K562 (cell line): ENCODE measurements at regions not wholly inside any gene's neighbourhood (a gene's known extent, or its start where the extent isn't known, plus 50 kb on each side); places are given as distances from the start of the nearest gene placed in this dataset.

Source experiments
- ATAC-seq: fragments of 200-7000 bp; cut with Tn5 transposase; 3 replicates; pipeline ENCODE4 v1.9.1; 2020; ENCODE audit warnings: moderate library complexity
- BruUV-seq: library from RNA; stranded (reverse); fragments of 400-500 nt; replicated peaks from 2 replicates; lab custom pipeline; 2021; lab: Mats Ljungman, UMichigan
- CTCF ChIA-PET: fragments of 300-600 bp; formaldehyde crosslinking; extraction: SDS; loops from one replicate; lab custom pipeline; 2021; ENCODE audit warnings: low intra/inter-chr PET ratio; lab: Yijun Ruan, JAX
- POLR2A ChIA-PET: fragments of 300-600, 350-650 bp; sonication (Branson Sonifier 250); formaldehyde crosslinking; extraction: SDS; loops from one replicate; lab custom pipeline; 2021; ENCODE audit warnings: antibody characterized with exemption, inconsistent platforms; lab: Yijun Ruan, JAX
- DNase-seq, 4 experiments: peaks; one replicate each; pipeline versions ENCODE4 v3.0.0 to v3.0.0-alpha.2; 2011 to 2018; ENCODE audit warnings: low spot score in 3 of 4, mixed read lengths in 3 of 4; ENCODE audit errors: extremely low read depth in 1 of 4
- FAIRE-seq: peaks from 2 replicates; lab custom pipeline; 2011; peaks lifted over from hg19 to GRCh38; lab: Jason Lieb, UNC
- H2AFZ ChIP-seq: 2 replicates; pipeline ENCODE4 v1.6.0; 2011; ENCODE audit warnings: low read depth, low read length, control low read depth, inconsistent platforms
- H3K27ac ChIP-seq: fragments of 200-600 bp; 3 replicates; pipeline ENCODE4 v1.8.0; 2011; ENCODE audit warnings: low read depth, mild to moderate bottlenecking, control low read depth, inconsistent platforms, low read length, moderate library complexity, mixed read lengths; ENCODE audit errors: extremely low read depth
- H3K27me3 ChIP-seq, 2 experiments: fragments of 300-600 bp in 1 of 2; 2 replicates in 1 of 2; 3 replicates in 1 of 2; pipeline versions ENCODE4 v1.6.0 to v1.8.0; 2011; ENCODE audit warnings: inconsistent platforms in 2 of 2, low read length in 2 of 2, mild to moderate bottlenecking in 1 of 2, mixed read lengths in 1 of 2, moderate library complexity in 1 of 2; ENCODE audit not compliant: control insufficient read depth in 2 of 2, insufficient read depth in 2 of 2
- H3K36me3 ChIP-seq: fragments of 300-600 bp; 3 replicates; pipeline ENCODE4 v1.8.0; 2011; ENCODE audit warnings: mild to moderate bottlenecking, low read length, inconsistent platforms; ENCODE audit not compliant: control insufficient read depth, insufficient read depth
- H3K4me1 ChIP-seq, 2 experiments: fragments of 200-600 bp in 1 of 2; replicated peaks in 1 of 2; 2 replicates in 1 of 2; 3 replicates in 1 of 2; pipeline versions ENCODE4 v1.5.1 to v1.8.0; 2011; ENCODE audit warnings: inconsistent platforms in 2 of 2, low read length in 2 of 2, mild to moderate bottlenecking in 1 of 2, mixed read lengths in 1 of 2, moderate library complexity in 1 of 2; ENCODE audit not compliant: control insufficient read depth in 2 of 2, insufficient read depth in 2 of 2
- H3K4me2 ChIP-seq: 2 replicates; pipeline ENCODE4 v1.6.1; 2011; ENCODE audit warnings: low read length, control low read depth, inconsistent platforms, mixed read lengths; ENCODE audit not compliant: insufficient read depth
- H3K4me3 ChIP-seq: fragments of 200-600 bp; sonication (generic), shearing (Covaris generic); 2 replicates; pipeline ENCODE4 v1.5.1; 2016; ENCODE audit warnings: control low read depth, inconsistent platforms
- H3K79me2 ChIP-seq: fragments of 200-600 bp; 3 replicates; pipeline ENCODE4 v1.8.0; 2011; ENCODE audit warnings: low read length, inconsistent platforms; ENCODE audit not compliant: control insufficient read depth, insufficient read depth
- H3K9ac ChIP-seq, 2 experiments: 2 replicates each; pipeline versions ENCODE4 v1.6.0 to v1.6.1; 2011; ENCODE audit warnings: low read depth in 2 of 2, low read length in 2 of 2, control low read depth in 1 of 2, inconsistent platforms in 1 of 2, mild to moderate bottlenecking in 1 of 2, mixed read lengths in 1 of 2; ENCODE audit not compliant: insufficient read depth in 1 of 2
- H3K9me1 ChIP-seq: one replicate; pipeline ENCODE4 v1.6.0; 2011; ENCODE audit warnings: inconsistent platforms, mild to moderate bottlenecking, low read length, moderate library complexity; ENCODE audit not compliant: control insufficient read depth, insufficient read depth
- H3K9me3 ChIP-seq: replicated peaks from 2 replicates; pipeline ENCODE4 v1.5.1; 2011; ENCODE audit warnings: low read depth, low read length, inconsistent platforms; ENCODE audit not compliant: control insufficient read depth, insufficient read depth
- H4K20me1 ChIP-seq: replicated peaks from 2 replicates; pipeline ENCODE4 v1.6.1; 2011; ENCODE audit warnings: low read length, inconsistent platforms, mixed read lengths; ENCODE audit not compliant: control insufficient read depth, insufficient read depth
- CHD1 ChIP-seq: fragments of 200-600 bp; sonication (generic); IDR thresholded peaks from one replicate; pipeline ENCODE4 v1.6.1; 2012; ENCODE audit warnings: mild to moderate bottlenecking, moderate library complexity, low read length, inconsistent platforms
- FOXP1 ChIP-seq: sonication (generic); formaldehyde crosslinking; IDR thresholded peaks from 2 replicates; pipeline ENCODE4 v1.8.0; 2022; ENCODE audit warnings: mild to moderate bottlenecking, missing genetic modification reagents
- HDAC8 ChIP-seq: fragments of 450-650 bp; IDR thresholded peaks from 2 replicates; pipeline ENCODE4 v1.6.1; 2016; ENCODE audit warnings: mild to moderate bottlenecking, missing genetic modification characterization, moderate library complexity, missing compliant biosample characterization
- KLF6 ChIP-seq: fragments of 250-450 bp; sonication (Bioruptor Pico); IDR thresholded peaks from 2 replicates; pipeline ENCODE4 v1.4.0; 2020; ENCODE audit warnings: mild to moderate bottlenecking, moderate library complexity, borderline replicate concordance
- LCOR ChIP-seq: sonication (generic); formaldehyde crosslinking; IDR thresholded peaks from 2 replicates; pipeline ENCODE4 v1.8.0; 2022; ENCODE audit warnings: mild to moderate bottlenecking, missing genetic modification reagents
- NFRKB ChIP-seq: fragments of 450-650 bp; IDR thresholded peaks from 2 replicates; pipeline ENCODE4 v1.6.1; 2016; ENCODE audit warnings: low read depth
- PBX2 ChIP-seq, 2 experiments: IDR thresholded peaks in 1 of 2; conservative IDR thresholded peaks in 1 of 2; 2 replicates each; pipeline ENCODE4 v1.6.1; 2016; ENCODE audit warnings: low read depth in 2 of 2, mild to moderate bottlenecking in 1 of 2, missing compliant biosample characterization in 1 of 2, missing genetic modification characterization in 1 of 2, moderate library complexity in 1 of 2
- STAT5B ChIP-seq: fragments of 250-450 bp; sonication (Bioruptor Pico); IDR thresholded peaks from 2 replicates; pipeline ENCODE4 v1.8.0; 2021; ENCODE audit warnings: mild to moderate bottlenecking, inconsistent platforms
- TBP ChIP-seq: optimal IDR thresholded peaks from 2 replicates; pipeline ENCODE3; 2011; ENCODE audit warnings: low read depth, low read length, improper control_type of control experiment
- TGIF2 ChIP-seq: sonication (generic); formaldehyde crosslinking; IDR thresholded peaks from 2 replicates; pipeline ENCODE4 v1.8.1; 2022; ENCODE audit warnings: mild to moderate bottlenecking, missing genetic modification reagents, moderate library complexity
- ZNF592 ChIP-seq: fragments of 450-650 bp; IDR thresholded peaks from 2 replicates; pipeline ENCODE4 v1.6.1; 2017; ENCODE audit warnings: antibody characterized with exemption, mild to moderate bottlenecking
- WGBS: fragments of 100-300 bp; shearing (Covaris generic); methylation state at CpG from one replicate; pipeline ENCODE4 v1.1.6; 2016; ENCODE audit warnings: low coverage, mixed read lengths; ENCODE audit not compliant: insufficient coverage; ENCODE audit errors: missing lambda C conversion rate; 5-methylcytosine and 5-hydroxymethylcytosine counted together
- in situ Hi-C: fragments of 300-500 bp; cut with MboI; formaldehyde crosslinking; loops from 4 replicates; pipeline ENCODE4 v1.15.0; 2018; ENCODE audit warnings: inconsistent platforms, mixed read lengths
- intact Hi-C: fragments of 100-400 bp; cut with micrococcal nuclease; formaldehyde crosslinking; loops from 2 replicates; pipeline ENCODE4 v1.14.2; 2022

GRCh38 chr6:81145506-81145905 lies 607.0 kb downstream of the TENT5A start:
- WGBS, result 0% methylated on average over 2 of the region's 2 CpGs
- Histone ChIP-seq H2AFZ (no peak overlapping the region), H3K36me3 (no peaks in the 10 kb centered on the region), H3K4me2 (no peak overlapping the region), H3K9ac (no peak overlapping the region), H4K20me1 (no peaks in the 10 kb centered on the region), H3K4me1 (no peaks in the 10 kb centered on the region), H3K9me3 (0 out of 2 replicates have a peak, but pooled peaks cover 2% of the 10 kb centered on the region), H3K4me3 (no peak overlapping the region), H3K27ac (no peak overlapping the region), H3K9me1 (no peaks in the 10 kb centered on the region), H3K27me3 (no peaks in the 10 kb centered on the region), H3K79me2 (no peaks in the 10 kb centered on the region)
- FAIRE-seq (no peak), DNase-seq (no peak), ATAC-seq (no peak)
- ChIA-PET POLR2A (no interaction called here), CTCF (no interaction called here)
- in situ Hi-C loops, result no loop called here
- intact Hi-C loops, result no loop called here
- TF ChIP-seq HDAC8, result no peak
- no peak for TF ChIP-seq NFRKB
- TF ChIP-seq LCOR, result no peak
- no TSS peak for BruUV-seq

- Histone ChIP-seq H3K9me1 (no peaks in the 10 kb centered on the region), H3K4me2 (no peak overlapping the region), H3K4me1 (no peaks in the 10 kb centered on the region), H3K4me3 (no peak overlapping the region), H3K27me3 (no peaks in the 10 kb centered on the region), H3K9ac (no peak overlapping the region), H3K9me3 (no peaks in the 10 kb centered on the region), H2AFZ (no peak overlapping the region), H3K36me3 (no peaks in the 10 kb centered on the region), H3K27ac (no peak overlapping the region), H4K20me1 (no peaks in the 10 kb centered on the region), H3K79me2 (no peaks in the 10 kb centered on the region)
- FAIRE-seq, result no peak
- ChIA-PET POLR2A (no interaction called here), CTCF (no interaction called here)
- in situ Hi-C loops, result no loop called here
- intact Hi-C loops, result no loop called here
- ATAC-seq, result no peak
- no peak for DNase-seq
- no TSS peak for BruUV-seq
- no peak for TF ChIP-seq ZNF592
- no peak for TF ChIP-seq PBX2 (CRISPR knock-in tag; IDR thresholded peaks at IDR 0.05; ENCODE audit: low read depth)
- TF ChIP-seq PBX2 (tag; conservative IDR thresholded peaks at IDR 0.05; ENCODE audit: low read depth), result no peak
- TF ChIP-seq CHD1, result no peak
- no peak for TF ChIP-seq FOXP1 (CRISPR knock-in tag)
- no peak for TF ChIP-seq KLF6 (CRISPR knock-in tag)
- TF ChIP-seq TBP, result no peak
- no peak for TF ChIP-seq TGIF2 (CRISPR knock-in tag)
- TF ChIP-seq STAT5B, result no peak
These were observed 608.1 kb downstream of the TENT5A start for GRCh38 chr6:81144346-81144745.
